Activated CD8-positive, alpha-beta memory T cell treated with anti-CD3 and anti-CD28 coated beads, Interleukin-2, amount 10 ng/mL, durations not matched to agents 7 days and 5 days (primary cell): ENCODE measurements at regions not wholly inside any gene's neighbourhood (a gene's known extent, or its start where the extent isn't known, plus 50 kb on each side); places are given as distances from the start of the nearest gene placed in this dataset.

ENCODE experiments used
- ATAC-seq: fragments of 150-1000 bp; cut with Tn5 transposase; one replicate; pipeline ENCODE4 v1.10.0; 2021; ENCODE audit warnings: moderate library complexity
- CTCF ChIA-PET: fragments of 350-600 bp; sonication (Branson Sonifier 250); formaldehyde crosslinking; loops from one replicate; lab custom pipeline; 2021; ENCODE audit warnings: antibody characterized with exemption; lab: Charles Lee
- DNase-seq: peaks from one replicate; pipeline ENCODE4 v3.0.0-alpha.2; 2020
- H3K27ac Mint-ChIP-seq: one replicate; pipeline ENCODE4 v1.8.0; 2021; ENCODE audit warnings: mild to moderate bottlenecking, mixed read lengths
- H3K27me3 Mint-ChIP-seq: one replicate; pipeline ENCODE4 v1.8.0; 2021; ENCODE audit warnings: mixed read lengths
- H3K36me3 Mint-ChIP-seq: one replicate; pipeline ENCODE4 v1.8.0; 2021; ENCODE audit warnings: mild to moderate bottlenecking, mixed read lengths
- H3K4me1 Mint-ChIP-seq: one replicate; pipeline ENCODE4 v1.8.0; 2021; ENCODE audit warnings: mixed read lengths
- H3K4me3 Mint-ChIP-seq: one replicate; pipeline ENCODE4 v1.8.0; 2021; ENCODE audit warnings: mild to moderate bottlenecking, moderate library complexity, mixed read lengths
- H3K9me3 Mint-ChIP-seq: one replicate; pipeline ENCODE4 v1.8.0; 2022; ENCODE audit warnings: low read depth, mixed read lengths

- H3K27ac Mint-ChIP-seq: no peak overlapping the region
- H3K27me3 Mint-ChIP-seq: no peaks in the 10 kb centered on the region
- ATAC-seq (no peak), DNase-seq (no peak)
- no peak overlapping the region for H3K4me3 Mint-ChIP-seq
- H3K4me1 Mint-ChIP-seq: no peaks in the 10 kb centered on the region
- no peaks in the 10 kb centered on the region for H3K36me3 Mint-ChIP-seq
- H3K9me3 Mint-ChIP-seq: peaks cover 21% of the 10 kb centered on the region
- CTCF ChIA-PET: no interaction called here
These were observed 93.8 kb upstream of the BNC2 start for GRCh38 chr9:16964228-16964627.

GRCh38 chr9:16960084-16960483 is 89.6 kb upstream of the BNC2 start:
- no peaks in the 10 kb centered on the region for H3K27me3 Mint-ChIP-seq
- H3K4me1 Mint-ChIP-seq: no peaks in the 10 kb centered on the region
- no peak overlapping the region for H3K27ac Mint-ChIP-seq
- H3K4me3 Mint-ChIP-seq: no peak overlapping the region
- H3K9me3 Mint-ChIP-seq: peaks cover 21% of the 10 kb centered on the region
- DNase-seq (no peak), ATAC-seq (no peak)
- H3K36me3 Mint-ChIP-seq: no peaks in the 10 kb centered on the region
- CTCF ChIA-PET: no interaction called here

GRCh38 chr9:16959391-16959790 is 88.9 kb upstream of the BNC2 start:
- Mint-ChIP-seq H3K27me3 (no peaks in the 10 kb centered on the region), H3K27ac (no peak overlapping the region), H3K4me1 (no peaks in the 10 kb centered on the region), H3K36me3 (no peaks in the 10 kb centered on the region), H3K9me3 (peaks cover 18% of the 10 kb centered on the region), H3K4me3 (no peak overlapping the region)
- DNase-seq: no peak
- CTCF ChIA-PET: no interaction called here
- ATAC-seq: no peak

DNA sequence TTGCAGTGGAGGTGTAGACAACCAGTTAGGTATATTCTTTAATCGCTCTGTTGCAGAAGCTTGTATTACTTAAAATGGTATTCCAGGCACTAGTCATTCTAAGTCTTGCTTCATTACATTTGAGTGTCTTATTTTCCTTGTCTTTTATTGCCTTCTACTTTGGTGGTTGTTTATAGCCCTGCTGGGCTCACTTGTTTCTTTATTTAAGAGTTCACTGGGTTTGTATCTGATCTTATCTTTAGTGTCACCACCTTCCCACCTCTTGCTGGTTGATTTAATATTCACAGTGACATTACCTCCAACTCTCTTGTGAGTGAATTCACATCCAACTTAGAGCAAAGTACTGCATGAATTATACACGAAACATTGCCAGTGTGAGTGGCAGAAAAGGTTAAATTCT is 83.6 kb upstream of the BNC2 start:
- Mint-ChIP-seq H3K9me3 (peaks cover 6% of the 10 kb centered on the region), H3K36me3 (no peaks in the 10 kb centered on the region), H3K27me3 (no peaks in the 10 kb centered on the region), H3K27ac (no peak overlapping the region), H3K4me1 (no peaks in the 10 kb centered on the region), H3K4me3 (no peak overlapping the region)
- ATAC-seq: no peak
- CTCF ChIA-PET: no interaction called here
- DNase-seq: no peak

- no peaks in the 10 kb centered on the region for H3K27me3 Mint-ChIP-seq
- H3K4me3 Mint-ChIP-seq: no peak overlapping the region
- DNase-seq (no peak), ATAC-seq (no peak)
- no peaks in the 10 kb centered on the region for H3K36me3 Mint-ChIP-seq
- CTCF ChIA-PET: no interaction called here
- H3K4me1 Mint-ChIP-seq: no peaks in the 10 kb centered on the region
- peaks cover 4% of the 10 kb centered on the region for H3K9me3 Mint-ChIP-seq
- H3K27ac Mint-ChIP-seq: no peak overlapping the region
These were observed 81.0 kb upstream of the BNC2 start for GRCh38 chr9:16951502-16951901.

DNA sequence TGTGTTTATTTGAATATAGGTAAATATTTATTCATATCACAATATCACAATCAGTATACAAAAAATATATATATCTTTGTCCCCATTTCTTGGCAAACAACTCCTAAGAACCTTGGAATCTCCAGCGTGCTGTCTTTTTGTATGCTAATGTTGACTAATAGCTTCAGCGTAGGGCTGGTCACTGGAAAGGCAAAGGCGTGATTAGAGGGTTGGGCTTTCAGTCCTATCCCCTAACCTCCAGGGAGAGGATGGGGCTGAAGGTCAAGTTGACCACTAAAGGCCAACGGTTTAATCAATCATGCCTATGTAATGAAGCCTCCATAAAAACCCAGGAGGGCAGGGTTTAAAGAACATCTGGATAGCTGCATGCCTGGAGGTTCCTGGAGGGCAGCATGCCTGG is 79.6 kb upstream of the BNC2 start:
- no peak for ATAC-seq
- no peaks in the 10 kb centered on the region for H3K4me1 Mint-ChIP-seq
- CTCF ChIA-PET: no interaction called here
- no peak overlapping the region for H3K27ac Mint-ChIP-seq
- H3K27me3 Mint-ChIP-seq: no peaks in the 10 kb centered on the region
- H3K9me3 Mint-ChIP-seq: peaks cover 2% of the 10 kb centered on the region
- DNase-seq: no peak
- H3K4me3 Mint-ChIP-seq: no peak overlapping the region
- H3K36me3 Mint-ChIP-seq: no peaks in the 10 kb centered on the region

DNA sequence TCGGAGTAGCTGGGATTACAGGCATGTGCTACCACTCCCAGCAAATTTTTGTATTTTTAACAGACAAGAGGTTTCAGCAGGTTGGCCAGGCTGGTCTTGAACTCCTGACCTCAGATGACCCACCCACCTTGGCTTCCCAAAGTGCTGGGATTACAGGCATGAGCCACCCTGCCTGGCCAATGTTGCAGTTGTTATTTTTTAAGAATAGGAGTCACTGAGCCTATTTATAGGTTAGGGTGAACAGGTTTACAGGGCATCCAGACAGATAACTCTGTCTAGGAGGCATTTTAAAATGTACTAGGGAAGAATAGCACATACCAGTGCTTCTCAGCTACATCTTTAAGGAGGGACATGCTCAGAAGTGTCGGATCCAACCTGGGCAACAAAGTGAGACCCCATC is 60.1 kb upstream of the BNC2 start:
- DNase-seq (no peak), ATAC-seq (no peak)
- CTCF ChIA-PET: no interaction called here
- Mint-ChIP-seq H3K4me3 (no peak overlapping the region), H3K27ac (no peak overlapping the region), H3K27me3 (no peaks in the 10 kb centered on the region), H3K4me1 (no peaks in the 10 kb centered on the region), H3K9me3 (peaks cover 14% of the 10 kb centered on the region), H3K36me3 (no peaks in the 10 kb centered on the region)

DNA sequence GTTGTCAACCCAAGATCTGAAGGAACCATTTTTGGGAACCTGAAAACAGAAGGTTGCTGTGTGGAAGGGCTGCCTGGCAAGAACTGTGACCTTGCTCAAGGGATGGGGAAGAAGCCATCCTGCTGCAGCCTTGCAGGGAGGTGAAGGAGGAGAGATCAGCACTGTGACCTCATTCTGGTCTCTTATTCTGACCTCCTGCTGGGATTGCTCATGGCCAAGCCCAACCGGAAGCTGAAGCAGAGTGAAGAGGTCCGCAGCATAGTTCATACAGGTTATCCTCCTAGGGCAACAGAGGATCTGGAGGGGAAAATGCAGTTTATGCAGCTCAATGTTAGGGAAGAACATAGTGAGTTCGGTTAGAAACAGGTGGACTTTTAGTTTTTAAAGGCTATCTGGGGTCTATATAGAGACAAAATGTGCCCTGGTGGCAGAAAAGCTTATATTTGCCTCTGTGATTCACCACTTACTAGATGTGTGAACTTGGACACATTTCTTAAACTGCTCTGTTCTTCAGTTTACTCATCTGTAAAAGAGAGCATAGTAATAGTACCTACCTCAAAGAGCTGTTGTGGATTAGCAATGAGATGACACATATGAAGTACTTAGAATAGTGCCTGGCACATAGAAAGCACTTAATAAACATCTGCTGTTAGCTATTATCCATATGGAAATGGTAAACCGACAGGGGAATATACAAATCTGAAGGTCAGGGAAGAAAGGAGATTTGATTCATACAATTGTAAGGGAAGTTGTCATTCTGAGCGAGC is 57.9 kb upstream of the BNC2 start:
- CTCF ChIA-PET: no interaction called here
- H3K27ac Mint-ChIP-seq: no peak overlapping the region

GRCh38 chr9:16925426-16925825 is 55.0 kb upstream of the BNC2 start:
- no peak for DNase-seq
- CTCF ChIA-PET: no interaction called here

More for the DNA sequence above, 57.9 kb upstream of the BNC2 start:
- Mint-ChIP-seq H3K36me3 (no peaks in the 10 kb centered on the region), H3K27me3 (no peaks in the 10 kb centered on the region), H3K4me3 (no peak overlapping the region), H3K9me3 (peaks cover 6% of the 10 kb centered on the region), H3K4me1 (no peaks in the 10 kb centered on the region)
- DNase-seq (no peak), ATAC-seq (no peak)

GRCh38 chr9:16924311-16924915 is 53.9 kb upstream of the BNC2 start:
- Mint-ChIP-seq H3K4me3 (no peak overlapping the region), H3K9me3 (peaks cover 14% of the 10 kb centered on the region), H3K27me3 (no peaks in the 10 kb centered on the region), H3K4me1 (no peaks in the 10 kb centered on the region), H3K36me3 (no peaks in the 10 kb centered on the region), H3K27ac (no peak overlapping the region)
- no peak for ATAC-seq
- no peak for DNase-seq
- CTCF ChIA-PET: no interaction called here

More at GRCh38 chr9:16925426-16925825, 55.0 kb upstream of the BNC2 start:
- peaks cover 7% of the 10 kb centered on the region for H3K9me3 Mint-ChIP-seq
- H3K36me3 Mint-ChIP-seq: no peaks in the 10 kb centered on the region
- no peak for ATAC-seq
- no peaks in the 10 kb centered on the region for H3K27me3 Mint-ChIP-seq
- H3K27ac Mint-ChIP-seq: no peak overlapping the region
- no peaks in the 10 kb centered on the region for H3K4me1 Mint-ChIP-seq
- no peak overlapping the region for H3K4me3 Mint-ChIP-seq

GRCh38 chr9:16921855-16922254 is 51.4 kb upstream of the BNC2 start:
- DNase-seq: no peak
- H3K9me3 Mint-ChIP-seq: peaks cover 17% of the 10 kb centered on the region
- no peak for ATAC-seq
- H3K27ac Mint-ChIP-seq: no peak overlapping the region
- H3K36me3 Mint-ChIP-seq: no peaks in the 10 kb centered on the region
- no peaks in the 10 kb centered on the region for H3K4me1 Mint-ChIP-seq
- H3K4me3 Mint-ChIP-seq: no peak overlapping the region
- CTCF ChIA-PET: no interaction called here
- no peaks in the 10 kb centered on the region for H3K27me3 Mint-ChIP-seq
